KBM-7 (cell line): ENCODE measurements at regions not wholly inside any gene's neighbourhood (a gene's known extent, or its start where the extent isn't known, plus 50 kb on each side); places are given as distances from the start of the nearest gene placed in this dataset.

Source experiments
- DNase-seq: peaks from one replicate; pipeline ENCODE4 v3.0.0-alpha.2; 2015
- in situ Hi-C: fragments of 300-500 bp; cut with MboI; formaldehyde crosslinking; loops from 2 replicates; pipeline ENCODE4 v1.14.3; 2020; ENCODE audit warnings: low sequenced_read_pairs, low pct_unique_long_range_greater_than_20kb, mixed read lengths

- DNase-seq = no peak
- in situ Hi-C loops = no loop called here
Observed at GRCh38 chr6:150799276-150799805, 66.2 kb upstream of the MTHFD1L start.

GRCh38 chr6:150800674-150801314 is 64.7 kb upstream of the MTHFD1L start:
- in situ Hi-C loops = loop anchor here (25.0 kb wide), 1 partner anchor 388 kb away; no protein-coding TSS in a partner anchor
- DNase-seq = no peak

GRCh38 chr6:150806790-150807189 is 58.7 kb upstream of the MTHFD1L start:
- DNase-seq = no peak
- in situ Hi-C loops = loop anchor here (25.0 kb wide), 1 partner anchor 394 kb away; no protein-coding TSS in a partner anchor

GRCh38 chr6:150813319-150813992 is 52.0 kb upstream of the MTHFD1L start:
- in situ Hi-C loops = loop anchor here (25.0 kb wide), 1 partner anchor 401 kb away; no protein-coding TSS in a partner anchor

GRCh38 chr6:150813993-150814359 is 51.5 kb upstream of the MTHFD1L start:
- no peak for DNase-seq
- in situ Hi-C loops = loop anchor here (25.0 kb wide), 1 partner anchor 402 kb away; no protein-coding TSS in a partner anchor

More at GRCh38 chr6:150813319-150813992, 52.0 kb upstream of the MTHFD1L start:
- DNase-seq = no peak
